SK-MEL-5 (cell line): ENCODE measurements at regions not wholly inside any gene's neighbourhood (a gene's known extent, or its start where the extent isn't known, plus 50 kb on each side); places are given as distances from the start of the nearest gene placed in this dataset.
A peak's percentile ranks its signal among the peaks of the same experiment; 100 is the strongest.
"Not testable (repeated sequence)": the region's sequence is repeated elsewhere in the genome, so short reads cannot be mapped to it uniquely, and the experiment has no call there.

Experiments
- DNase-seq: peaks from one replicate; pipeline ENCODE4 v3.0.0-alpha.2; 2016; ENCODE audit warnings: low read depth, low spot score
- in situ Hi-C: cut with HindIII; loops from 2 replicates; pipeline ENCODE4 v1.10.0; 2016; ENCODE audit warnings: low sequenced_read_pairs, high pct_unique_total_duplicates, low pct_unique_long_range_greater_than_20kb
- small RNA-seq, 2 experiments: library from RNA; depleted of rRNA; stranded (forward); fragments of <200 nt; gene quantifications; one replicate each; pipeline ENCODE3, GENCODE V24; 2014

DNA sequence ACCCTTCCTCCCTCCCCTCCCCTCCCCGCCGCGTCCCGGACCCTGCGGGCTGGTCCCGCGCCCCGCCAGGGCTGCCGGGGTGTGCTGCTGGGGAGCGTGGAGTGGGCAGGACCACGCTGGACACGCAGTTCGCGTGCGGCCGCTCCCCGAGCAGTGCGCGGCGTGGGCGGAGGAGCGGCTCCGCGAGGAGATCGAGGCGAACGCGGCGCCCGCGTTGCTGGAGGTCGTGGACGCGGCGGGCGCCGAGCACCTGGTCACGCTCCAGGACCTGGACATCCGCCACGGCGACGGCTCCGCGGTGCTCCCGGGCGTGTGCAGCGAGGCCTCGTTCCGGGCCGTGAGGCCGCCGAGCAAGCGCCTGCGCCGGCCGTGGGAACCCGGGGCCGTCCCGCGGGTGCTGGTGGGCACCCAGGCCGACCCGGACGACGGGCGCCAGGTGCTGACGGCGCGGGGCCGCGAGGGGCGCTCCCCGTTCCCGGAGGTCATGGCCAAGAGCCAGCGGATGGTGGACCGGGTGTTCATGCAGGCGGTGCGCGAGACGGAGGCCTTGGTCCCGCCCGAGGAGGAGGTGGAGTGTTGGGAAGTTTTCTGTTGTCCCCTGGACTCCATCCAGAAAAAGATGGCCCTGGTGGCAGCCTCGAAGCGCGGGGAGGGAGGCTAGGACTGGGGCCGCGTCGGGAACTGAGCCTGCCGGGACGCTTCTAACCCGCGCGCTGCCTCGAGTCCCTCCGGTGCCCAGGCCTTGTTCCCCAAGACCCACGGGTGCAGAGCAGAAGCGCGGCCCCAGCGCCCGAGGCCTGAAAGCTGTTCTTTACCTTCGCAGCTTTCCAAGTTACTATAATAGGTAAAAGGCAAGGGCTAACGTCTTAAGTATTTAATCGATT, 54.7 kb upstream of the EIF5 start:
- in situ Hi-C loops, result no loop called here
- no peak for DNase-seq

DNA sequence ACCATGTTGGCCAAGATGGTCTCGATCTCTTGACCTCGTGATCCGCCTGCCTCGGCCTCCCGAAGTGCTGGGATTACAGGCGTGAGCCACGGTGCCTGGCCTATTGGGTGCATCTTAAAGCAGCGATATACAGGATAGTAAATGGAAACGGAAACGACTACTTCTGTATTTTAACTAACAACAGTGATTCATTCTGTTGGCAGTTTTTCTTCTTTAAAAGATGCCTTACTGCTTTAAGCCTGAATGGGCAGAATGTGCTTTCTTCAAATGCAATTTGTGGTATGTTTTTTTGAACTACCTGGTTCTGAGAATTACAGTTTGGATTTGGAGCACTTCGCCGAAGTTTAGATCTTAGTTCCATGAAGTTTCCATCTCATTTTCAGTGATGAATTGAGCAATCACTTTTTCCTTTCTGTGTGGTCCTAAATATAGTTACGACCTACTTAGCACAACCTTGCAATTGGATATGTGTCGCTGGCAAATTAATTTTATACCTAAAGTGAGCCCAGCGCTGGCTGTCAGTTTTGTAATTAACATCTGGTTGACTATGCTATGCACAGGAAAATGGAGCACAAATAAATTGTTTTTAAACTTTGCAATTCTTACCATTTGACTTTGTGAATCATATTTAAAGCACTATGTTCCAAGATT, 53.6 kb upstream of the EIF5 start:
- in situ Hi-C loops, result no loop called here
- no peak for DNase-seq

DNA sequence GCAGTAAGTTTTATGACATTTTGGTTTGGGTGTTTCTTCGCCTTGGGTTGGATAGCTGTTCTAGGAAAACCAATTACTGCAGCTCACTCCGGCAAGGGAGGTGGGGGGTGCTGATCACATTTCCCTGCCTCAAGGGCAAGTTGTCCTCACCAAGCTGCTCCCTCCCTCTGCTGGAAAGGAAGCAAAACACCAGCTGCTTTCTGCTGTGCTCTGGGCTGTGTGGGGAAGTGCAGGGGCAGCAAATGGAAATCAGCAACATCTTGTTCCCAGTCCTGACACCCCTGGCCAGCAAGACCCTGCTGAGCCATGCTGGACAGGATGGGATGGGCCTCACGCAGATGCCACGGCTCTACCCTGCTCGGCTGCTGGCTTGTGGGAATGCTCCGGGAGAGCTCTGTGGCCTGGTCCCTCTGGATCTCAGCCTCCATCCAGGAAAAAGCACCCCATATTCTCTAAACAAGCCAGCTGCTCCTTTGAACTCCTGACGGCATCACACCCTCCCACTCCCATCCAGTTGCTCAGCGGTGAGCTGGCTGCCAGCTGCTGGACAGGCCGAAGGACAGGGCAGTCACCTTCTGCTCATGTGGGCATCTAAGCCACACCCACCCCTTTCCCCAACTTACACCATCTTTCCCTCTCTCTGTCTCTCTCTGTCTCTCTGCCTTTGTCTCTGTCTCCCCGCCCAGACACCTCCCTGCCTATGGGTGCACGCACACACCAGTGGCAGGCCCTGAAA, 52.4 kb upstream of the EIF5 start:
- peak; percentile 66 for DNase-seq
- in situ Hi-C loops, result no loop called here

DNA sequence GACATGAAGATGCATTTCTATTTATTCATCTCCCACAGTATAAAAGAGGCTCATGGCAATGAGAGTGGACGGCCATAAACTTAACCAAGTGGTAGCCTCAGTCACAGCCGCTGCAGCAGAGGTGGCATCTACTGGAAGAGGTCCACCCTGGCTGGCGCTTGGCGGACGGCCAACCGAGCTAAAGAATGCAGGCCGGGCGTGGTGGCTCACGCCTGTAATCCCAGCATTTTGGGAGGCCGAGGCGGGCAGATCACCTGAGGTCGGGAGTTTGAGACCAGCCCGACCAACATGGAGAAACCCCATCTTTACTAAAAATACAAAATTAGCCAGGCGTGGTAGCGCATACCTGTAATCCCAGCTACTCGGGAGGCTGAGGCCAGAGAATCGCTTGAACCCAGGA, 51.7 kb upstream of the EIF5 start:
- DNase-seq, in situ Hi-C loops: not testable (repeated sequence)

DNA sequence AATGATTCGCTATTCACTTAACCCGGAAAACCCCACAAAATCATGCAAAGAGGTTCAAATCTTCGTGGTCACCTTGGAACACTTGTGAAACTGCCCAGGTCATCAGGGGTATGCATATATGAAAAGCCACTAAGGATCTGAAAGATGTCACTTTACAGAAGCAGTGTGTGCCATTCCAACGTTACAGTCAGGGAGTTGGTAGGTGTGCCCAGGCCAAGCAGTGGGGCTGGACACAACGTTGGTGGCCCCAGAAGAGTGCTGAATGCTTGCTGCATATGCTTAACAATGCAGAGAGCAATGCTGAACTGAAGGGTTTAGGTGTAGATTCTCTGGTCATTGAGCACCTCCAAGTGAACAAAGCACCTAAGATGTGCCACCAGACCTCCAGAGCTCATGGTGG, 51.1 kb upstream of the EIF5 start:
- no peak for DNase-seq
- in situ Hi-C loops, result no loop called here

DNA sequence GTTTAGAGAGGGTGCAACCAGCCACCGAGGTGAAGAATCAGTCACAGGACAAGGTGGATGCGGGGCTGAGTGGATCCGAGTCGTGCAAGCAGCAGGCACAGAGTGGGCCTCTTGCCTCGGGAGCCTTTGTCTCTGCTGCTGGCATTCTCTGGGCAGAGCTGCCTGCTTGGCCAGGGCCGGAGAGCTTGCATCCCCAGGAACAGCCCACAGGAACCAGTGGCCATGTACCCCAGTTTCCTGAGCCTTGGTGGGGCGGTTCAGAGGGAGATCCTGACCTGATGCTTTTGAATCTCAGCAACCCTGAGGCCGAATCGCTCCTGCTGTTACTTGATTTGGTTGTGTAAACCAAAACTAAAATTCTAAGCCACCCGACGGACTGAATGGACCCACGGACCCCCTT, 50.1 kb upstream of the EIF5 start:
- DNase-seq, result no peak
- in situ Hi-C loops, result no loop called here

Small RNAs in the stretch of these regions (small RNA-seq; reads per million reads assigned to genes)
- 0 to 0.19 reads per million in 2 experiments for gene AL161669.2
